RWPE2 (cell line): ENCODE measurements at regions not wholly inside any gene's neighbourhood (a gene's known extent, or its start where the extent isn't known, plus 50 kb on each side); places are given as distances from the start of the nearest gene placed in this dataset.
"Not testable (repeated sequence)": the region's sequence is repeated elsewhere in the genome, so short reads cannot be mapped to it uniquely, and the experiment has no call there.

Experiments used
- ATAC-seq: fragments of 200-7000 bp; cut with Tn5 transposase; 3 replicates; pipeline ENCODE4 v1.9.1; 2021; ENCODE audit warnings: low read depth
- DNase-seq: peaks from one replicate; pipeline ENCODE4 v3.0.0-alpha.2; 2020; ENCODE audit warnings: low spot score
- H3K27ac ChIP-seq: fragments of 450-650 bp; 2 replicates; pipeline ENCODE4 v1.5.1; 2017; ENCODE audit warnings: mild to moderate bottlenecking; ENCODE audit not compliant: poor library complexity, severe bottlenecking
- H3K27me3 ChIP-seq: fragments of 250-450 bp; sonication (Bioruptor Pico); 2 replicates; pipeline ENCODE4 v1.5.1; 2021; ENCODE audit warnings: mild to moderate bottlenecking, moderate library complexity; ENCODE audit not compliant: insufficient read depth, poor library complexity, severe bottlenecking
- H3K36me3 ChIP-seq: fragments of 250-450 bp; sonication (Bioruptor Pico); 2 replicates; pipeline ENCODE4 v1.5.1; 2020; ENCODE audit warnings: low read depth, mild to moderate bottlenecking, moderate library complexity
- H3K4me1 ChIP-seq: fragments of 250-450 bp; sonication (Bioruptor Pico); 2 replicates; pipeline ENCODE4 v1.5.1; 2021; ENCODE audit warnings: mild to moderate bottlenecking, moderate library complexity; ENCODE audit not compliant: insufficient read depth, poor library complexity, severe bottlenecking
- H3K4me3 ChIP-seq: fragments of 250-450 bp; sonication (Bioruptor Pico); 2 replicates; pipeline ENCODE4 v1.5.1; 2021; ENCODE audit warnings: mild to moderate bottlenecking, moderate library complexity; ENCODE audit not compliant: severe bottlenecking
- H3K9me3 ChIP-seq: fragments of 250-450 bp; sonication (Bioruptor Pico); 2 replicates; pipeline ENCODE4 v1.5.1; 2021; ENCODE audit warnings: mild to moderate bottlenecking, moderate library complexity; ENCODE audit not compliant: severe bottlenecking
- TF ChIP-seq, protein P1 (sequence below): fragments of 450-650 bp; IDR thresholded peaks from one replicate; pipeline ENCODE4 v1.5.1; 2017; ENCODE audit warnings: mild to moderate bottlenecking, moderate library complexity; ENCODE audit not compliant: poor library complexity, severe bottlenecking

DNA sequence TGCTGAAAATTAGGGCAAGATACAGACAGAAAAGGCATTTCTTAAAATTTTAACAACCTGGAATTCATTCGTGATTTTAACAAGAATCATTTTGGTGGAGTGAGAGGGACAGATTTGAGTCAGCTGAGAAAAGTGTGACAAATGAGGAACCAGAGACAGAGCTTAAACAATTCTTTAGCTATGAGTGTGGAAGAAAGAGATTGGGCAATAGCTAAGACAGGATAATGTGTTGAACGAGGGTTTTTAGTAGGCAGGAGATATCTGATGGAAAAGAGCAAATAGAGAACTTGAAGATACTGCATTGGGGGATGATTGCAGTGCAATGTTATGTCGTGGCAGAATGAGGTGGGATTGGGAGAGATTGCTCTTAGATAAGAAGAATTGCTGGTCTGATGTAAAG is 164.2 kb upstream of the SPRY1 start:
- no peak for ATAC-seq
- Histone ChIP-seq H3K4me1 (no peaks in the 10 kb centered on the region), H3K4me3 (no peak overlapping the region), H3K36me3 (no peaks in the 10 kb centered on the region), H3K27ac (no peak overlapping the region), H3K9me3 (no peaks in the 10 kb centered on the region), H3K27me3 (no peaks in the 10 kb centered on the region)
- no peak for DNase-seq
- TF ChIP-seq, protein P1, sequence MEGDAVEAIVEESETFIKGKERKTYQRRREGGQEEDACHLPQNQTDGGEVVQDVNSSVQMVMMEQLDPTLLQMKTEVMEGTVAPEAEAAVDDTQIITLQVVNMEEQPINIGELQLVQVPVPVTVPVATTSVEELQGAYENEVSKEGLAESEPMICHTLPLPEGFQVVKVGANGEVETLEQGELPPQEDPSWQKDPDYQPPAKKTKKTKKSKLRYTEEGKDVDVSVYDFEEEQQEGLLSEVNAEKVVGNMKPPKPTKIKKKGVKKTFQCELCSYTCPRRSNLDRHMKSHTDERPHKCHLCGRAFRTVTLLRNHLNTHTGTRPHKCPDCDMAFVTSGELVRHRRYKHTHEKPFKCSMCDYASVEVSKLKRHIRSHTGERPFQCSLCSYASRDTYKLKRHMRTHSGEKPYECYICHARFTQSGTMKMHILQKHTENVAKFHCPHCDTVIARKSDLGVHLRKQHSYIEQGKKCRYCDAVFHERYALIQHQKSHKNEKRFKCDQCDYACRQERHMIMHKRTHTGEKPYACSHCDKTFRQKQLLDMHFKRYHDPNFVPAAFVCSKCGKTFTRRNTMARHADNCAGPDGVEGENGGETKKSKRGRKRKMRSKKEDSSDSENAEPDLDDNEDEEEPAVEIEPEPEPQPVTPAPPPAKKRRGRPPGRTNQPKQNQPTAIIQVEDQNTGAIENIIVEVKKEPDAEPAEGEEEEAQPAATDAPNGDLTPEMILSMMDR, result no peak

GRCh38 chr4:123233136-123233768 is 163.3 kb upstream of the SPRY1 start:
- TF ChIP-seq, protein P1, result no peak
- Histone ChIP-seq H3K27me3 (no peaks in the 10 kb centered on the region), H3K4me3 (no peak overlapping the region), H3K27ac (no peak overlapping the region), H3K4me1 (no peaks in the 10 kb centered on the region), H3K36me3 (no peaks in the 10 kb centered on the region), H3K9me3 (no peaks in the 10 kb centered on the region)
- no peak for ATAC-seq
- DNase-seq, result no peak

DNA sequence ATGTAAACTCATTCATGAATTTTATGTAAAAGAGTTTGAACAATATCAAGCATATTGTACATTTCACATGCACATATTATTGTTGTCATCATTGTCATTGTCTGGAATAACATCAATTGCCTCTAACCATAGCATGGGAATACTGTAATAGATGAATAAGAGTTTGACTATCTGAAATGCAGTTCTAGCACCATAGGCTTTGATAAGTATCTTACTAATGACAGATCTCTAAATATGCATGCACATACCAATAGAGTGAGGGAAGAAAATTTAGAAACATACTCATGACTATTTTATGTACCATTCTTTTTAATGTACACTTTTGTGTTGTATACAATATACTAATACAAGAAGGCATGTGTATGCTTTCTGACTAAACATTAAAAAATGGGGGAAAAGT is 161.6 kb upstream of the SPRY1 start:
- DNase-seq (no peak), ATAC-seq (no peak)
- Histone ChIP-seq H3K36me3 (no peaks in the 10 kb centered on the region), H3K9me3 (no peaks in the 10 kb centered on the region), H3K27ac (no peak overlapping the region), H3K27me3 (no peaks in the 10 kb centered on the region), H3K4me3 (no peak overlapping the region), H3K4me1 (no peaks in the 10 kb centered on the region)
- TF ChIP-seq, protein P1, result no peak

- Histone ChIP-seq H3K27ac (no peak overlapping the region), H3K36me3 (no peaks in the 10 kb centered on the region), H3K9me3 (no peaks in the 10 kb centered on the region), H3K27me3 (no peaks in the 10 kb centered on the region), H3K4me3 (no peak overlapping the region), H3K4me1 (no peaks in the 10 kb centered on the region)
- DNase-seq (no peak), ATAC-seq (no peak)
- TF ChIP-seq, protein P1, result no peak
Measured at GRCh38 chr4:123235431-123235830, 161.2 kb upstream of the SPRY1 start.

GRCh38 chr4:123236606-123237005 is 160.0 kb upstream of the SPRY1 start:
- Histone ChIP-seq H3K36me3 (no peaks in the 10 kb centered on the region), H3K4me3 (no peak overlapping the region), H3K27me3 (no peaks in the 10 kb centered on the region), H3K4me1 (no peaks in the 10 kb centered on the region), H3K9me3 (no peaks in the 10 kb centered on the region), H3K27ac (no peak overlapping the region)
- TF ChIP-seq, protein P1, result no peak
- ATAC-seq, result no peak
- no peak for DNase-seq

DNA sequence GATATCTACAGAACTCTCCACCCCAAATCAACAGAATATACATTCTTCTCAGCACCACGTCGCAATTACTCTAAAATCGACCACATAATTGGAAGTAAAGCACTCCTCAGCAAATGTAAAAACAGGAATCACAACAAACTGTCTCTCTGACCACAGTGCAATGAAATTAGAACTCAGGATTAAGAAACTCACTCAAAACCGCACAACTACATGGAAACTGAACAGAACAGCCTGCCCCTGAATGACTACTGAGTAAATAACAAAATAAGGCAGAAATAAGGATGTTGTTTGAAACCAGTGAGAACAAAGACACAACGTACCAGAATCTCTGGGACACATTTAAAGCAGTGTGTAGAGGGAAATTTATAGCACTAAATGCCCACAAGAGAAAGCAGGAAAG is 156.3 kb upstream of the SPRY1 start:
- H3K4me3 ChIP-seq, H3K27me3 ChIP-seq, H3K27ac ChIP-seq, DNase-seq, H3K36me3 ChIP-seq, ATAC-seq, H3K4me1 ChIP-seq, H3K9me3 ChIP-seq: not testable (repeated sequence)

GRCh38 chr4:123243220-123243619 is 153.4 kb upstream of the SPRY1 start:
- DNase-seq, H3K36me3 ChIP-seq, H3K4me3 ChIP-seq, H3K9me3 ChIP-seq, H3K27me3 ChIP-seq, H3K4me1 ChIP-seq, H3K27ac ChIP-seq, ATAC-seq: not testable (repeated sequence)
